Stimulated activated CD4-positive, alpha-beta T cell treated with anti-CD3 and anti-CD28 coated beads, Interleukin-15, amount 100 ng/mL, for 24 hours (primary cell): ENCODE measurements at regions not wholly inside any gene's neighbourhood (a gene's known extent, or its start where the extent isn't known, plus 50 kb on each side); places are given as distances from the start of the nearest gene placed in this dataset.
"Not testable (repeated sequence)": the region's sequence is repeated elsewhere in the genome, so short reads cannot be mapped to it uniquely, and the experiment has no call there.

Experiments used
- DNase-seq: peaks from one replicate; pipeline ENCODE4 v3.0.0-alpha.2; 2020

DNA sequence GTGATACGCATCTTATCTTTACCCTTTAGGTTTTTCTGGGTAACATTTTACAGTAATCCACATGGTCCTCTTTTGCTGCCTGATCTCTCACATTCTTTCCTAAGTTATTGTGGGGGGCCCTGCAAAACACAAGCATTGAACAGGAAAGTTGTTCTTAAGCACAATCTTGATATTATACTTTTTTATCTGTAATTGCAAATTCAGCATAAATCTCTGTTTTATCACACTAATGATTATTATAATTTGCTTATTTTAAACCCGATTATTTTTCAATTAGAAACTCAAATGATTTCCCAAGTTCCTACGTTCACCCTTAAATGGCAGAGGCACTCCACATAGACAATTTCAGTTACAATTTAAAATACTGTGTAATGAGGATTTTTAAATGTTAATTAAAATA is 386.0 kb upstream of the GYPC start:
- DNase-seq = no peak

DNA sequence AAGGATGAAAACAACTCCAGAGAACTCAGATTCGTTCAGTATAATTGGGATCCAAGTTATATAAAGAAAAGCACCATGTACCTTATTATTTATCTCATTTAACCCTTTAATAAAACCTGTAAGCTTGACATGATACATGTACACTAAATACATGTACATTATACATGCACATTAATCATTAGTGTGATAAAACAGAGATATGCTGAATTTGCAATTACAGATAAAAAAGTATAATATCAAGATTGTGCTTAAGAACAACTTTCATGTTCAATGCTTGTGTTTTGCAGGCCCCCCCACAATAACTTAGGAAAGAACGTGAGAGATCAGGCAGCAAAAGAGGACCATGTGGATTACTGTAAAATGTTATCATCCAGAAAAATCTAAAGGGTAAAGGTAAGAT is 385.4 kb upstream of the GYPC start:
- DNase-seq = no peak

DNA sequence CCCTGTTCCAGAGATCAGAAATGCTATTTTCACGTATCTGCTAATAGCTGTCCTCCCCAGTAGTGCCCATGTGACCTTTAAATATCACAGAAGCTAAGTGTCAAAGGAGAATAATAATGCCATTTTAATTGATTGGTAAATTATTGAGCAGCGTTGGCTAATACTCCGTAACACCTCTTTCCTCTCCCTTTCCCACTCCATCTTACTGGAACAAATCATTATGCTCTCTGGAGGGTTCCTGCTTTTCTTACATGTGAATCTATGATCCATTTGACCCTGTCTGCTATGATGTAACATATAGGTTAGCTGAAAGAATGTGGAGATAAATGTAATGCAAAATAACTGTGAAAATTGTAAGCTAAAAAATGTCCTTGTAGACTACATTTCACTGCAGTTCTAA is 383.6 kb upstream of the GYPC start:
- DNase-seq = no peak

DNA sequence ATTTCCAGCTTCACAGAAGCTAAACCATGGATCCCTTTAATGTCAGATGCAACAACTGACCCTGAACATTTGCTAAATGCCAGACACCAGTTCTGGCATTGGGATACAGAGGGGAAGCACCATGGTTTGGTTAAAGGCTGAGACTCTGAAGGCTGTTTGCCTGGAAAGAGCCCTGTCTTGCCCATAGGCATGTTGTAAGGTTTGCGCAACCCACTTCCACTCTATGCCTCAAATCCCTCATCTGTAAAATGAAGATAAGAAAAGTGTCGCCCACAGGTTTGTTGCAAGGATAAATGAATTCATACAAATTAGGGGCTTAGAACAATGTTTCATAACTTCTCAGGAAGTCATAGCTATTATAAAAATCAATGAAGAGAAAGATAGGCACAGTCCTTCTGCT is 380.9 kb upstream of the GYPC start:
- DNase-seq = no peak

DNA sequence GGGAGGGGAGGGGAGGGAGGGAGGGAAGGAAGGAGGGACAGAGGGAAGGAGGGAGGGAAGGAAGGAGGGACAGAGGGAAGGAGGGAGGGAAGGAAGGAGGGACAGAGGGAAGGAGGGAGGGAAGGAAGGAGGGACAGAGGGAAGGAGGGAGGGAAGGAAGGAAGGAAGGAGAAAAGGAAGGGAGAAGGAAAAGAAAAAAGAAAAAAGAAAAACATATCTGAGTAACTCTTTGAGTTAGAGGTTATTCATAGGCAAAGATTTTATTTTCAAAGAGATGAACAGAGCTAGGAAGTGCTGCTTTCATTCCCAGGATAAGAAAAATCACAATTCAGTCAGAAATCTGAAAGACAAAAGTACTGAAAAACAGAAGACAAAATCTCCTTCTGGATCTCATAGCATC is 379.7 kb upstream of the GYPC start:
- not testable (repeated sequence) for DNase-seq

DNA sequence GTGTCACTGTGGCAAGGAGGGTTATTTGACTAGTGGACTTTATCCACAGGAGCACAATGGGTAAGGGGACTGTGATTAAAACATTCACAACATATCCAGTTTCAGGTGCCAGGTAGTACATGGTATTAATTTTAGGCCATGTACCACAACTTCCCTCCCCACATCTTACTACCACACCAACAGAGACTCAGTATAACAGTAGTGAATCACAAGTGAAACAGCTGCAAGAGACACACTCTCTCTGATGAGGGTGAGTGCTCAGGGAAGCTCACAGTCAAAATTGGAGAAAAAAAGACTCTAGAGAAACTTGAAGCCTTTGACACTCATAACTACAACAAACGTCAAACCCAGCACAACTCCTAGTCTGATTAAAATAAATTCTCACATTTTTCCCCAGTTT is 367.6 kb upstream of the GYPC start:
- DNase-seq = no peak

DNA sequence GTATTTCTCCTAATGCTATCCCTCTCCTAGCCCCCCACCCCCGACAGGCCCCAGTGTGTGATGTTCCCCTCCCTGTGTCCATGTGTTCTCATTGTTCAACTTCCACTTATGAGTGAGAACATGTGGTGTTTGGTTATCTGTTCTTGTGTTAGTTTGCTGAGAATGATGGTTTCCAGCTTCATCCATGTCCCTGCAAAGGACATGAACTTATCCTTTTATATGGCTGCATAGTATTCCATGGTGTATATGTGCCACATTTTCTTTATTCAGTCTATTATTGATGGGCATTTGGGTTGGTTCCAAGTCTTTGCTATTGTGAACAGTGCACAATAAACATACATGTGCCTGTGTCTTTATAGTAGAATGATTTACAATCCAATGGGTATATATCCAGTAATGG is 362.0 kb upstream of the GYPC start:
- not testable (repeated sequence) for DNase-seq

DNA sequence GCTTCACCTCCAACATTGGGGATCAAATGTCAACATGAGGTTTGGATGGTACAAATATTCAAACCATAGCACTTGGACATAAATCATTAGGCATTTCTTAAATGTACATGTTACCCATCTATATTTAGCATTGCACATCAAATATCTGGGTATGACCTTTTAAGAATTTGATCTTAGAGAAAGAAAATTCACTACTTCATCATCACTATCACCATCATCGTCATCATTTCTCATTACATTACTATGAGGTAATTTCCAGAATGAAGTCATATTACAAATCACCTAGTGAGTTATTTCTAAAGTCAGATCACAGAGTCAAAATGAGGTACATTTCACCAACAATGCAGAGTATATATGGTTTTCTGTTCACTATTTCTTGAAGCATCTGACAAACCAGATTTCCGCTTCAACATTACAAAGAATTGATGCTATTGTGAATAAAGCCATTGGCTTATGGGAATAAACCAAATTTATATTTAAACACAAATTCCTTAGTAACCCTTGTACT is 356.4 kb upstream of the GYPC start:
- DNase-seq = no peak

DNA sequence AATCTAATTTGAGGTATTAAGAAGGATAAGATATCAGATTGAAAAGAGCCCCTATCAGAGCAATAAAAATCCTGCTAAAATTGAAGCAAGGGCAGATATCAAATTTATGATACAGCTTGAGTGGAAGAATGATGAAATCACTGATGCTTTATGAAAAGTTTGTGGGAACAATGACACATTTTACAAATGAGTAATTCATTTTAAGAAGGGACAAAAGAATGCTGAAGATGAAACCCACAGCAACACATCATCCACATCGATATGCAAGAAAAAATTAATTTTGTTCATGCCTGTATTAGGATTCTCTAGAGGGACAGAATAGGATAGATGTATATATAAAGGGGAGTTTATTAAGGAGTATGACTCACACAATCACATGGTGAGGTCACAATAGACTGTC is 355.6 kb upstream of the GYPC start:
- no peak for DNase-seq

DNA sequence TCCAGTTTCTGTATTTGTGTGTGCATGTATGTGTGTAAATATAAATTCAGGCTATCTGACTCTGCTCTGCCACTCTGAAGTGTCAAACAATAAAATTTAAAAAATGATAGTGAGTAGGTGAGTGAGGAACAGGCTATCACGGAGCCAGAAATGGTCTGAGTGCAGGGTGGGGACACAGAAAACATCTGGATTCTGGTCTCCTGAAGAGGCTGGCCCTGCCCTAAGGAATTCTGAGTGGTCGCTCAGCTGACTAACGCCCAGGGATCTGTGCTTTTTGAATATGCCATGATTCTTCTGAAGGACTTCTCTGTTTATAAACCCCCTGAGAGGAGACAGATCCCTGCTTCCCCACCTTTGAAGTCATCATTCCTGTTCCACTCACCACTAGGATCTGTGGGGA is 353.9 kb upstream of the GYPC start:
- DNase-seq = no peak

DNA sequence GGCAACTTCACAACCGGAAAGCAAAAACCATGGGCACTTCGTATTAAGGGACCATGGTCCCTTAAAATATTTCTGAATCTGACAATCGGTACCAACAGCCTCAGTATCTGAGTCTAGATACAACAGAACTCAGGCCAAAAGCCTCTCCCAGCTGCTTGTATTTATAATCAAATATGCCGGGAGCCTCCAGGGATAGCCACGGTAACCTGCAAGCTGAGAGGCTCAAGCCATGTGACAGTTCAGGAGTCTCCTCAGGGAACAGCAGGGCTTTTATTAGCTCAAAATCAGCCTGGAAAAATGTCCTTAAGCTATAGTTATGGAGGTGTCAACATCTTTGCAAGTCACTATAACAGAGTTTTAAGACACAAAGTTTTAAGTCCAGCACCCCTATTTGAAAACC is 352.8 kb upstream of the GYPC start:
- no peak for DNase-seq

DNA sequence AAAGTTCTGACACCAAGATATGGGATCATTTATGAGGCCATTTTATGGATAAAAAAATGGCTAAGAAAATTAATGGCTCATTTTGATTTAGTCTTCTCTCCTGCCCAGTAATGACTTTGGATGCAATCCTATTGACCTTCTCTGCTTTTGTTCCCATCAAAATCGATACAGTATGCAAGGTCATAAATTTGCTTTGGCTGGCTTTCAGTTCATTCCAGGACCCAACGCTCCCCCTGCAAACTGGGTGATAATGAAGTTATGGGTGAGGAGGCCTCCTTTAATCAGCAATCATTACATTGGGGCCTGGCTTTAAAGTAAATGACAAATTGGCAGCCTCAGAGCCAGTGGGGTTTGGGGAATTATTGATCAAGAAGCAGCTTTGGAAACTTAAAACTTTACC is 351.8 kb upstream of the GYPC start:
- no peak for DNase-seq

DNA sequence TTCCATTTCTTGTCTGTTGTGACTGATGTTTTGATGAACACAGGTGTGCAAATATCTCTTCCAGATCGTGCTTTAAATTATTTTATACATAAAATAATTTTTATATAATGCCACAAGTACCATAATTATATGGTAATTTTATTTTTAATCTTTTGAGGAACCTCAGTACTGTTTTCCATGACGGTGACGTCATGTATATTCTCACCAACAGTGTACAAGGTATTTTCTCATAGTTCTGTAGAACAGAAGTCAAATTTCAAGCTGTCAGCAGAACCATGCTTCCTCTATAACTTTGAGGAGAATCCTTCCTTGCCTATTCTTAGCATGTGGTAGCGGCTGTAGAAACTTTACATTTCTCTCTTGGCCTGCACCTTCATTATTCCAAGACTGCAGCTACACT is 349.4 kb upstream of the GYPC start:
- DNase-seq = no peak

DNA sequence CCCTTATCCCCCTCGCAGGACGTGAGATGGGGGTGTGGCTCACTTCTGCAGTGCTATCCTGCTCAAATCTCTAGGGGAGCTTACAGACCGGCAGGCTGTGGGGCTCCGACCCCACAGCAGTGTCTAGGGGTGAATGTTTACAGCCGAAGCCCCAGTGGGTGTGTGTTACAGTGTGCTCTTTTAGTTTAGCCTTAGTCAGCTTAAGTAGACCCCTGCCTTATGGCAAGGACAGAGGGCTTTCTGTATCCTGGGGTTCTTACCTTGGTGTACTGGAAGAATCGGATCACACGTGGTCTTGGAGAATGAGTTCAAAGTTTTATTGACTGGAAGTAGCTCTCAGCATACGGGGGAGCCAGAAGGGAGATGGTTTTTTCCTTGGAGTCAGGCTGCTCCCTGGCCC is 348.2 kb upstream of the GYPC start:
- DNase-seq = no peak

DNA sequence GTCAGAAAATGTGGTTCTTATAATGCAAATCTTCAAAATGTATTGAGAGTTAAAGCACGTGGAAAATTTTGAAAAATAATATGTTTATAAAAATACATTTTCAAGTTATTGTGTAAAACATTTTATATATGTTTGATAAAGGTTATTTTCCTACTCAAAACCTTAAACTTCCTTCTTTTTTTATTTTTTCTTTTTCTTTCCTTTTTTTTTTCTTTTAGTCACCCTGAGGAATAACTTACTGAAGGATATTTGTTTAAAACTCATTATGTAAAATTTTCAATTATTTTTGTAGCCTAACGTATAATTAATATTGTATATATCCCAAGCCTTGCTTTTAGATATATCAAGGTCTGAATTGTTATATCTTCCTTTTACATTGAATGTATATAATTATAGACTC is 346.8 kb upstream of the GYPC start:
- DNase-seq = no peak

DNA sequence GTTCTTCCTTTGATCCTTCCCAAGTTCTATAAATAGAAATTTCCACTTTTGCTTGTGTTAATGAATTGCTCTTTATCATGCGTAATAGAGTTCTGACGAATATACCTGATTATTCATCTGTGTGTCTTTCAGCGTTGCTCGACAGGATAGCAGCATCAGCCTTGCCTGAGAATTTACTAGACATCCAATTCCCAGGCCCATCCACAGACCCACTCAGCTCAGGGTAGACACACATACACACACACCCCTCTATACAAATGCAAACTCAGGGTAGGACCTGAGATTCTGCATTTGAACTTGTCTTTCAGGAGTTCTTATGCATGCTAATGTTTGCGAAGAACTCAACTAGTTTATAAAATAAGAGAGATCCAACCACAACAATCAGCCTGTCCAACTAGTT is 343.4 kb upstream of the GYPC start:
- DNase-seq = no peak

DNA sequence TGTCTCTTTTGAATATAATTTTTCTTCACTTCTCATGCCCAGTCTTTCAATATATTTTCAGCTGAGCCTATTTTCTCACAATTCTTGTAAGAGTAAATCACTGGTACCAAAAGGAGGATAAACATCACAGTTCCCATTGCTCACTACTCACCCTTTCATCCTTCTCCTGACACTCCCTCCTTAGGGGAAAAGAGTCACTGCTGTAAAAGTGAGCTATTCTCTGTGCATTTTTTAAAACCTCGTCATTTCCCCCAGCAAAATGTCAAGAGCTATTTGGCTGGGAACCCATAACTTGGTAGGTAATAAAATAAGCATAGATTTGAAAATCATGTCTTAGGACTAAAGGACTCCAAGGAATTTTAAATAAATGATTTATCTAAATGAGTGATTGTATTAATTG is 340.1 kb upstream of the GYPC start:
- no peak for DNase-seq

DNA sequence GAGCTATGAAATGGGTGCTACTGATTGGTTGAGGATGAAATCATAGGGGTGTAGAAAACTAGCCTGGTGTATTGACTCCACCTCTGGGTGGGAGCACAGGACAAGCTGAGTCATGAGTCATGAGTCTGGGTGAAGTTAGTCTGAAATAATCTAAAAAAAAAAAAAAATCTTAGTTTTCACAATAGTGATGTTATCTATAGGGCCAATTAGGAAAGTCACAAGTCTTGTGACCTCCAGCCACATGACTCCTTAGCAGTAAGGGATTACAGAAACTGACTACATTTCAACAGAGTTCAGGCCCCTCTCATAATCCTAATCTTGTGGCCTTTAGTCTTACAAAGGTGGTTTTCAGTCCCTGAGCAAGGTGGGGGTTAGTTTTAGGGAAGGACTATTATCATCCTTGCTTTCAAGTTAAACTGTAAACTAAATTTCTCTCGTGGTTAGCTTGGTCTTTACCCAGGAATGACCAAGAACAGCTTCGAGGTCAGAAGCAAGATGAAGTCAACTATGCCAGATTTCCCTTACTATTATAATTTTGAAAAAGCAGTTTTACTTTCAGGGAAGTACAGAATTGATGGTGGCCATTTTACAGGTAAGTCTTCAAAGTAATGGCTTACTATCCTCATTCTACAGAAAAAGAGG is 338.0 kb upstream of the GYPC start:
- no peak for DNase-seq

DNA sequence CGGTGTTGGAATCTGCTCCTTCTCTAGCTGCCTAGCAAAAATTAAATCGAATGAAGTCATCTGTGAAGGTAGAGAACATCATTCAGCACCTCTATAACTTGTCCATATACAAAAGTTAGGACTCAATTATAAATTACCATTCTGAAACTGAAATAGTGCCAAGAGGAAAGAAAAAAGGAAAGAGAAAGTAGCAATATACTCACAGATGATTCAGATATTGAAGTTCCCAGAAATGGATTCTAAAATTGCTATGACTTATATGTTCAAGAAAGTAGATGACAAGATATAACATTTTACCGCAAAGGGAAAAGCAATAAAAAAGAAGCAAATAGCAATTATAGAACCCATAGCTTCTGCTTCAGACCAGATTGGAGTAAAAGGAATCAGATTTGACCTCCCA is 333.6 kb upstream of the GYPC start:
- no peak for DNase-seq

DNA sequence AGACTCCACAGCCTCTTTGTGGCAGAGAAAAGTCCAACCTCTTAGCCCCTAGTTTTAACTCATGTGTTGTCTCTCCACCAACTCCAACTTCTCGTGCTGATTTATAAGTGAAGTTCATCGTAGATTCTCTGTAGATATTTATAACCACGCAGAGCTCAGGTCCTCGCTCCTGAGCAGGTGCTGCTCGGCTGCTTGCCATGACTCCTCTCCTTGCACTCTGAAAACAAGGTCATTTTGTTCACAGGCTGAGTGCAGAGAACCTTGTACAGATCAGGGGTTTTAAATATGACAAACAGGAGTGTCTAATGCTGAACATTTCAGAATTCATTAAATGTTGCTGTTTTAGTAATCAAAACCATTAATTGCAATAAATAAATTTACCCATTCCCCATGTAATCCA is 330.8 kb upstream of the GYPC start:
- no peak for DNase-seq

DNA sequence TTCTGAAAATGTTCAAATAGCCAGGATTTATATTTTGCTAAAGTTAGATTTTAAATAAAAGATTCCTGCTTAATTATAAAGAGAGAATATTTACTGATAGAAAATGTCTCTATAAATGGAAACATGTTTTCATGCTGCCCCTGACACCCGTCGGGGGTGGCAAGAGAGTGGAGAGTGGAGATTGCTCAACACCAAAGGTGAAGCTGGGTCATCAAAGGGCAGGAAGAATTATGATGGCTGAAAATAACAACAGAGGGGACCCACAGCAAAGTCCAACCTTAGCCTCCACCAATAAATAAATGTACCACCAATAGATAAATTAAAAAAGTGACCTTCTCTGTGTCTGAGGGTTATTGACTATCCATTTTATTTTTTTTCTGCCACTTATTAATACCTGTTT is 326.8 kb upstream of the GYPC start:
- no peak for DNase-seq

DNA sequence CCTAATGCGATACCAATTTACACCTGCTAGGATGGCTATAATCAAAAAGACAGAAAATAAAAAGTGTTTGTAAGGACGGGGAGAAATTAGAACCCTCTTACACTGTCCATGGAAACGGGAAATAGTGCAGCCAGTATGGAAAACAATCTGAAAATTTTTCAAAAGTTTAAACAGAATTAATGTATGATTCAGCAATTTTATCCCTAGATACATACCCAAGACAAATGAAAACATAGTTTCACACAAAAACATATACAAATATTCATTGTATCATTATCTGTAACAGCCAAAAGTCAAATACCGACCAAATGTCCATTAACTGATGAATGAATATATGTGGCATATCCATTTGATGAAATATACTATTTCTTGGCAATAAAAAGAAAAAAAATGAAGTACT is 313.5 kb upstream of the GYPC start:
- DNase-seq = no peak

DNA sequence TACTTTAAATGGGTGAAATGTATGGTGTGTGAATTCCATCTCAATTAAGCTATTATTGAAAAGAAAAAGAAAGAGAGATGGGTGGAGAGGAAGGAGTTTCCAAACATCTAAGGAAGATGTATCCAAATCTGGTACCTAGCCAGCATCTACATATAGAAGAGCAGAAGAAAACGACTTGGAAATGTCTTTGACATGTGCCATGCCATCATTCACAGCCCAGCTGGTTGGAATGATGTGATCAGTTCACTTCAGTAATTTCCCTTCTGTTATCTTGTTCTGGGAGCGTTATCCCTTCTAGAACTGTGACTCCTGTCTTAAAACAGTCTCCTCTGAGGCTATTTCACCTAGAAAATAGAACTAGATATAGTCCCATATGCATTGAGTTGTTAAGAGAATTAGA is 312.8 kb upstream of the GYPC start:
- no peak for DNase-seq

DNA sequence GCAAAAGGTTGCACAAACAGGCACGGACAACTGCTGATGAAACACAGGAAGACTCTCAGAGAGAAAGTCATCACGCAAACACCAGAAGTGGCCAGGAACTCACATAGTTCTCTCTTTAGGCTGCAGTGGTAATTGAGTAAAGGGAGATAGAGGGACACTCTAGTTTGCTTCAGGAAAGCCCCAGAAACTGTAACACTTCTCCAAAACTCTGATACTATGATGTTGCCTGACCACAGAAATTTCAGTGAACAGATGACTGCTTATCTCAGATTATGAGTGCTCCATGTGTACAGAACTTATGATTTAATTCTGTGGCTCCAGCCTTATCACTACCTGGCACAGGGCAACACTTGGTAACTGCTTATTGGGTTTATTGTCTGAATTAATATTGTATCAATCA is 311.5 kb upstream of the GYPC start:
- no peak for DNase-seq

DNA sequence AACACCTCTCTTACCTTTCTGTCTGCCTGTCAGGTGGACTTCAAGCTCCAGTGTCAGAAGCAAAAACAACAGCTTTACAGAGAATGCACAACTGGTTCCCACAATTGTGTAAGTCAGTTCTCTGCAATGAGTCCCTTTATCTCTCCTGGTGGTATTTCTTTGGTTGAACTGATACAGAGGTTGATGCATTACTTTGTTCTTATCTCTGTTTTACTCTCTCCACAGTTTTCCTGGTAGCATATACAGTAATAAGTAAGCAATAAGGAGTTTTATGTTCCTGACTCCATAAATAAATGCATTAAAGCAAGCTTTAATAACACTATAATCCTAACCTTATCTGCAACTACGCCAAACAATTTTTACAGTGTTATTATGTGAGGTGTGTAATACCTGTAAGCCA is 310.3 kb upstream of the GYPC start:
- no peak for DNase-seq

DNA sequence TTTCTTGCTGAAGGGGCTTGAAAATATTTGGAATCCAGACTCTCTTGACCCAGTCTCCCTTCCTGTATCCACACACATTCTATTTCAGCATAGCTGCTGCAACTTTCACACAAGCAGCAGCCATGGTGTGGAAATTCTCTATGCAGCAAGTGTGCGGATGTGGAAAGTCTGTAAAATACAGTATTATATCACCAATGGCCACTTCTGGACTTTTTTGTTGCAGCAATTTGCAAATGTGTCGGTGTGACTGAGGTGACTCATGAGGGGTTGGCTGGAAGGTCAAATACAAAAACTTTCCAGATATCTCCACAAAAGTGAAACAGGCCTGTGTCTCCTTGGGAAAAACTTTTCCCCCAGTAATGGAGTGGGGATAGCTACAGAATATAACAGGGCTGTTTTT is 299.3 kb upstream of the GYPC start:
- no peak for DNase-seq
